Body of pancreas (tissue), 4 donors: ENCODE measurements at regions not wholly inside any gene's neighbourhood (a gene's known extent, or its start where the extent isn't known, plus 50 kb on each side); places are given as distances from the start of the nearest gene placed in this dataset.
"Not testable (repeated sequence)": the region's sequence is repeated elsewhere in the genome, so short reads cannot be mapped to it uniquely, and the experiment has no call there.

ENCODE experiments used
- POLR2A ChIP-seq, 3 donors: fragments of 450-650 bp; IDR thresholded peaks; one replicate each; pipeline ENCODE4 v1.6.1; 2016; ENCODE audit warnings: antibody characterized with exemption in 3 of 3, mild to moderate bottlenecking in 2 of 3
- TF ChIP-seq, protein P1 (sequence below), 7 experiments: fragments of 450-650 bp in 4 of 7; fragments of 200-600 bp in 3 of 7; sonication (generic) in 3 of 7; IDR thresholded peaks; one replicate each; pipeline ENCODE4 v1.5.1; 2016 to 2019; ENCODE audit warnings: antibody characterized with exemption in 7 of 7

DNA sequence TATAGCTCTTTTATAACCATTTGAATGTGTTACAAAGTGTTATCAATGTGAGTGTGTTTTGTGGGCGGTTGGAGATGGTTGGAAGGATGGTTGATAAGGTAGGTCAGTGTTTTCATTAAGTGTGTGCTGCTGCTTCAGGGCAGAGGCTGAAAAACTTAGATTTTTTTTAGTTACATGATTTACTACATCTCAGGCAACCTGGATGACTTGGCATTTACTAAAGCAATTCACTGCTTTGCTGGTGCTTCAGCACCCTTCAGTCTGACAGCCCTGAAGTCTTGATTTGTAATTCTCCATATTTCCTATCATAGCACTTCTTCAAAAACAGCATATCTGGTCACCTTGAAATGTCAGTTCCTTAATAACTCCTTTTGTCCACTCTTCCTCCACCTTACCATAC, 151.8 kb downstream of the KBTBD2 start:
- TF ChIP-seq, protein P1, sequence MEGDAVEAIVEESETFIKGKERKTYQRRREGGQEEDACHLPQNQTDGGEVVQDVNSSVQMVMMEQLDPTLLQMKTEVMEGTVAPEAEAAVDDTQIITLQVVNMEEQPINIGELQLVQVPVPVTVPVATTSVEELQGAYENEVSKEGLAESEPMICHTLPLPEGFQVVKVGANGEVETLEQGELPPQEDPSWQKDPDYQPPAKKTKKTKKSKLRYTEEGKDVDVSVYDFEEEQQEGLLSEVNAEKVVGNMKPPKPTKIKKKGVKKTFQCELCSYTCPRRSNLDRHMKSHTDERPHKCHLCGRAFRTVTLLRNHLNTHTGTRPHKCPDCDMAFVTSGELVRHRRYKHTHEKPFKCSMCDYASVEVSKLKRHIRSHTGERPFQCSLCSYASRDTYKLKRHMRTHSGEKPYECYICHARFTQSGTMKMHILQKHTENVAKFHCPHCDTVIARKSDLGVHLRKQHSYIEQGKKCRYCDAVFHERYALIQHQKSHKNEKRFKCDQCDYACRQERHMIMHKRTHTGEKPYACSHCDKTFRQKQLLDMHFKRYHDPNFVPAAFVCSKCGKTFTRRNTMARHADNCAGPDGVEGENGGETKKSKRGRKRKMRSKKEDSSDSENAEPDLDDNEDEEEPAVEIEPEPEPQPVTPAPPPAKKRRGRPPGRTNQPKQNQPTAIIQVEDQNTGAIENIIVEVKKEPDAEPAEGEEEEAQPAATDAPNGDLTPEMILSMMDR (IDR thresholded peaks at IDR 0.05) = not testable (repeated sequence)
- not testable (repeated sequence) for TF ChIP-seq POLR2A (IDR thresholded peaks at IDR 0.05)
